Uterus (tissue), 2 donors: ENCODE measurements at regions not wholly inside any gene's neighbourhood (a gene's known extent, or its start where the extent isn't known, plus 50 kb on each side); places are given as distances from the start of the nearest gene placed in this dataset.

Source experiments
- POLR2A ChIP-seq, 2 donors: fragments of 450-650 bp; IDR thresholded peaks; one replicate each; pipeline ENCODE4 v1.6.1; 2016; ENCODE audit warnings: antibody characterized with exemption in 2 of 2, mild to moderate bottlenecking in 1 of 2, moderate library complexity in 1 of 2
- TF ChIP-seq, protein P1 (sequence below), 4 experiments: fragments of 200-600 bp in 2 of 4; fragments of 450-650 bp in 2 of 4; sonication (generic) in 2 of 4; IDR thresholded peaks; one replicate each; pipeline ENCODE4 v1.5.1; 2016 to 2019; ENCODE audit warnings: antibody characterized with exemption in 4 of 4, mild to moderate bottlenecking in 2 of 4, moderate library complexity in 1 of 4

DNA sequence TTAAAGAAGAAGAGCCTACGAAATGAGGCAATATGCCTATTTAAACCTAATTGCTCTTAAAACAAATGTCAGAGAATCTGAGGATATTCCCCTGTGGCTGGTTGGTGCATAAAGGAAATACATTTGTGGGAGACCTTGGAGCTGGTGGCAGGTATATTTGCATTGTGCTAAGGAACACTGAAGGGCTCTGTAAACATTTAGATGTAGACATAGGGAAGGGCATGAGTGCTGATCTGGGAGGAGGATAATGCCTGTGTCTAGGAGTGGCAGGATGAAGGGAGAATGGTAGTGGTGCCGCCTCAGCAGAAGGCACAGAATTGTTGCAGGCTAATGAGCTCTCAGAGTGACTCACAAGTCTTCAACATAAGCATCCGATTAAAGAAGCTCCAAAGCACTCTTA, 85.8 kb downstream of the CD164 start:
- TF ChIP-seq, protein P1, sequence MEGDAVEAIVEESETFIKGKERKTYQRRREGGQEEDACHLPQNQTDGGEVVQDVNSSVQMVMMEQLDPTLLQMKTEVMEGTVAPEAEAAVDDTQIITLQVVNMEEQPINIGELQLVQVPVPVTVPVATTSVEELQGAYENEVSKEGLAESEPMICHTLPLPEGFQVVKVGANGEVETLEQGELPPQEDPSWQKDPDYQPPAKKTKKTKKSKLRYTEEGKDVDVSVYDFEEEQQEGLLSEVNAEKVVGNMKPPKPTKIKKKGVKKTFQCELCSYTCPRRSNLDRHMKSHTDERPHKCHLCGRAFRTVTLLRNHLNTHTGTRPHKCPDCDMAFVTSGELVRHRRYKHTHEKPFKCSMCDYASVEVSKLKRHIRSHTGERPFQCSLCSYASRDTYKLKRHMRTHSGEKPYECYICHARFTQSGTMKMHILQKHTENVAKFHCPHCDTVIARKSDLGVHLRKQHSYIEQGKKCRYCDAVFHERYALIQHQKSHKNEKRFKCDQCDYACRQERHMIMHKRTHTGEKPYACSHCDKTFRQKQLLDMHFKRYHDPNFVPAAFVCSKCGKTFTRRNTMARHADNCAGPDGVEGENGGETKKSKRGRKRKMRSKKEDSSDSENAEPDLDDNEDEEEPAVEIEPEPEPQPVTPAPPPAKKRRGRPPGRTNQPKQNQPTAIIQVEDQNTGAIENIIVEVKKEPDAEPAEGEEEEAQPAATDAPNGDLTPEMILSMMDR (IDR thresholded peaks at IDR 0.05): no peak
- no peak for TF ChIP-seq POLR2A (IDR thresholded peaks at IDR 0.05)
